ENCODE measurements at regions not wholly inside any gene's neighbourhood (a gene's known extent, or its start where the extent isn't known, plus 50 kb on each side); places are given as distances from the start of the nearest gene placed in this dataset.

GRCh38 chr6:84441456-84441855, 214.0 kb upstream of the CEP162 start (continued):
- TF ChIP-seq MAX (IDR thresholded peaks at IDR 0.05), result no peak
- TF ChIP-seq JUND (IDR thresholded peaks at IDR 0.05), result no peak
- TF ChIP-seq RAD21 (IDR thresholded peaks at IDR 0.05), result no peak
- no peak for TF ChIP-seq FOXA1 (IDR thresholded peaks at IDR 0.05)
- no peak for TF ChIP-seq HNF4G (IDR thresholded peaks at IDR 0.05)
- no peak for TF ChIP-seq GABPA (IDR thresholded peaks at IDR 0.05 in 1 of 2, conservative IDR thresholded peaks at IDR 0.05 in 1 of 2)

GRCh38 chr6:84434550-84434949, 207.1 kb upstream of the CEP162 start:
- H3K36me3 ChIP-seq (ENCODE audit: control insufficient read depth in 4 of 4, insufficient read depth in 3 of 4, low read depth in 1 of 4, low read length in 3 of 4), result no peaks in the 10 kb centered on the region
- H3K4me1 ChIP-seq (ENCODE audit: control insufficient read depth in 4 of 4, insufficient read depth in 4 of 4, low read length in 3 of 4), result no peaks in the 10 kb centered on the region
- H3K4me3 ChIP-seq (ENCODE audit: low read depth in 1 of 3, low read length in 3 of 3), result no peak overlapping the region
- no peaks in the 10 kb centered on the region for H3K27me3 ChIP-seq (ENCODE audit: control insufficient read depth in 4 of 4, insufficient read depth in 4 of 4, low read length in 3 of 4)
- H3K9me3 ChIP-seq (ENCODE audit: control insufficient read depth in 4 of 4, low read length in 3 of 4), result no peaks in the 10 kb centered on the region
- WGBS, result 90% methylated on average over 4 of the region's 4 CpGs
- DNase-seq (ENCODE audit: low spot score), result no peak
- H3K27ac ChIP-seq (ENCODE audit: low read depth in 1 of 2, low read length in 2 of 2), result no peak overlapping the region
- H3K9ac ChIP-seq (ENCODE audit: low read depth in 1 of 2, low read length in 2 of 2), result no peak overlapping the region
- TF ChIP-seq EGR1 (IDR thresholded peaks at IDR 0.05; ENCODE audit: low read depth in 2 of 2) (no peak), TAF1 (conservative IDR thresholded peaks at IDR 0.05) (no peak), ZBTB33 (IDR thresholded peaks at IDR 0.05) (no peak), GABPA (IDR thresholded peaks at IDR 0.05 in 1 of 2, conservative IDR thresholded peaks at IDR 0.05 in 1 of 2) (no peak), SP1 (IDR thresholded peaks at IDR 0.05) (no peak)

- Histone ChIP-seq H3K36me3 (ENCODE audit: control insufficient read depth in 4 of 4, insufficient read depth in 3 of 4, low read depth in 1 of 4, low read length in 3 of 4) (no peaks in the 10 kb centered on the region), H3K9ac (ENCODE audit: low read depth in 1 of 2, low read length in 2 of 2) (no peak overlapping the region), H3K9me3 (ENCODE audit: control insufficient read depth in 4 of 4, low read length in 3 of 4) (no peaks in the 10 kb centered on the region), H3K4me3 (ENCODE audit: low read depth in 1 of 3, low read length in 3 of 3) (no peak overlapping the region), H3K4me1 (ENCODE audit: control insufficient read depth in 4 of 4, insufficient read depth in 4 of 4, low read length in 3 of 4) (peaks cover 0 to 3% (median 2%) of the 10 kb centered on the region in 4 donors), H3K27ac (ENCODE audit: low read depth in 1 of 2, low read length in 2 of 2) (no peak overlapping the region), H3K27me3 (ENCODE audit: control insufficient read depth in 4 of 4, insufficient read depth in 4 of 4, low read length in 3 of 4) (no peaks in the 10 kb centered on the region)
- TF ChIP-seq GABPA (IDR thresholded peaks at IDR 0.05 in 1 of 2, conservative IDR thresholded peaks at IDR 0.05 in 1 of 2) (no peak), ZBTB33 (IDR thresholded peaks at IDR 0.05) (no peak), RAD21 (IDR thresholded peaks at IDR 0.05) (no peak), HNF4G (IDR thresholded peaks at IDR 0.05) (no peak), YY1 (IDR thresholded peaks at IDR 0.05) (no peak), EGR1 (IDR thresholded peaks at IDR 0.05; ENCODE audit: low read depth in 2 of 2) (no peak)
- DNase-seq (ENCODE audit: low spot score), result no peak
These were observed 205.2 kb upstream of the CEP162 start for GRCh38 chr6:84432619-84433018.

GRCh38 chr6:84428300-84428907, 201.0 kb upstream of the CEP162 start:
- Histone ChIP-seq H3K36me3 (ENCODE audit: control insufficient read depth in 4 of 4, insufficient read depth in 3 of 4, low read depth in 1 of 4, low read length in 3 of 4) (no peaks in the 10 kb centered on the region), H3K4me1 (ENCODE audit: control insufficient read depth in 4 of 4, insufficient read depth in 4 of 4, low read length in 3 of 4) (peaks cover 3 to 28% (median 22%) of the 10 kb centered on the region in 4 donors), H3K27ac (ENCODE audit: low read depth in 1 of 2, low read length in 2 of 2) (no peak overlapping the region), H3K9ac (ENCODE audit: low read depth in 1 of 2, low read length in 2 of 2) (peak overlapping the region in 1 of 2 donors; percentile 17), H3K27me3 (ENCODE audit: control insufficient read depth in 4 of 4, insufficient read depth in 4 of 4, low read length in 3 of 4) (no peaks in the 10 kb centered on the region), H3K9me3 (ENCODE audit: control insufficient read depth in 4 of 4, low read length in 3 of 4) (no peaks in the 10 kb centered on the region), H3K4me3 (ENCODE audit: low read depth in 1 of 3, low read length in 3 of 3) (no peak overlapping the region)
- peak; percentile 40 for DNase-seq (ENCODE audit: low spot score)
- 6% methylated on average over 6 of the region's 6 CpGs for WGBS
- TF ChIP-seq FOXA1 (IDR thresholded peaks at IDR 0.05), result no peak
- TF ChIP-seq JUND (IDR thresholded peaks at IDR 0.05), result no peak
- peak in 1 of 2 donors; percentile 30 for TF ChIP-seq HNF4A (conservative IDR thresholded peaks at IDR 0.05)
- no peak for TF ChIP-seq GABPA (IDR thresholded peaks at IDR 0.05 in 1 of 2, conservative IDR thresholded peaks at IDR 0.05 in 1 of 2)
- peak; percentile 88 for TF ChIP-seq RAD21 (IDR thresholded peaks at IDR 0.05)
- TF ChIP-seq SP1 (IDR thresholded peaks at IDR 0.05), result no peak
- no peak for TF ChIP-seq ATF3 (IDR thresholded peaks at IDR 0.05)
- no peak for TF ChIP-seq NR2F2 (IDR thresholded peaks at IDR 0.05)
- TF ChIP-seq TAF1 (conservative IDR thresholded peaks at IDR 0.05), result no peak
- no peak for TF ChIP-seq REST (IDR thresholded peaks at IDR 0.05)
- TF ChIP-seq RXRA (IDR thresholded peaks at IDR 0.05), result peak; percentile 29 to 62

Measured in liver (tissue), 7 donors.